ENCODE measurements at regions not wholly inside any gene's neighbourhood (a gene's known extent, or its start where the extent isn't known, plus 50 kb on each side); places are given as distances from the start of the nearest gene placed in this dataset.

- no peak overlapping the region for H3K27ac ChIP-seq
- TF ChIP-seq, protein P1, sequence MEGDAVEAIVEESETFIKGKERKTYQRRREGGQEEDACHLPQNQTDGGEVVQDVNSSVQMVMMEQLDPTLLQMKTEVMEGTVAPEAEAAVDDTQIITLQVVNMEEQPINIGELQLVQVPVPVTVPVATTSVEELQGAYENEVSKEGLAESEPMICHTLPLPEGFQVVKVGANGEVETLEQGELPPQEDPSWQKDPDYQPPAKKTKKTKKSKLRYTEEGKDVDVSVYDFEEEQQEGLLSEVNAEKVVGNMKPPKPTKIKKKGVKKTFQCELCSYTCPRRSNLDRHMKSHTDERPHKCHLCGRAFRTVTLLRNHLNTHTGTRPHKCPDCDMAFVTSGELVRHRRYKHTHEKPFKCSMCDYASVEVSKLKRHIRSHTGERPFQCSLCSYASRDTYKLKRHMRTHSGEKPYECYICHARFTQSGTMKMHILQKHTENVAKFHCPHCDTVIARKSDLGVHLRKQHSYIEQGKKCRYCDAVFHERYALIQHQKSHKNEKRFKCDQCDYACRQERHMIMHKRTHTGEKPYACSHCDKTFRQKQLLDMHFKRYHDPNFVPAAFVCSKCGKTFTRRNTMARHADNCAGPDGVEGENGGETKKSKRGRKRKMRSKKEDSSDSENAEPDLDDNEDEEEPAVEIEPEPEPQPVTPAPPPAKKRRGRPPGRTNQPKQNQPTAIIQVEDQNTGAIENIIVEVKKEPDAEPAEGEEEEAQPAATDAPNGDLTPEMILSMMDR (IDR thresholded peaks at IDR 0.05): no peak
- TF ChIP-seq ZFX (IDR thresholded peaks at IDR 0.05; ENCODE audit: borderline replicate concordance): no peak
Measured at GRCh38 chr11:70570693-70571395, 172.5 kb downstream of the CTTN start.

GRCh38 chr11:70572974-70573260, 174.6 kb downstream of the CTTN start:
- no peak overlapping the region for H3K27ac ChIP-seq
- no peak for TF ChIP-seq ZFX (IDR thresholded peaks at IDR 0.05; ENCODE audit: borderline replicate concordance)
- TF ChIP-seq, protein P1 (IDR thresholded peaks at IDR 0.05): no peak

- no peak overlapping the region for H3K27ac ChIP-seq
- no peak for TF ChIP-seq ZFX (IDR thresholded peaks at IDR 0.05; ENCODE audit: borderline replicate concordance)
- TF ChIP-seq, protein P1 (IDR thresholded peaks at IDR 0.05): no peak
Measured at GRCh38 chr11:70573701-70574151, 175.4 kb downstream of the CTTN start.

DNA sequence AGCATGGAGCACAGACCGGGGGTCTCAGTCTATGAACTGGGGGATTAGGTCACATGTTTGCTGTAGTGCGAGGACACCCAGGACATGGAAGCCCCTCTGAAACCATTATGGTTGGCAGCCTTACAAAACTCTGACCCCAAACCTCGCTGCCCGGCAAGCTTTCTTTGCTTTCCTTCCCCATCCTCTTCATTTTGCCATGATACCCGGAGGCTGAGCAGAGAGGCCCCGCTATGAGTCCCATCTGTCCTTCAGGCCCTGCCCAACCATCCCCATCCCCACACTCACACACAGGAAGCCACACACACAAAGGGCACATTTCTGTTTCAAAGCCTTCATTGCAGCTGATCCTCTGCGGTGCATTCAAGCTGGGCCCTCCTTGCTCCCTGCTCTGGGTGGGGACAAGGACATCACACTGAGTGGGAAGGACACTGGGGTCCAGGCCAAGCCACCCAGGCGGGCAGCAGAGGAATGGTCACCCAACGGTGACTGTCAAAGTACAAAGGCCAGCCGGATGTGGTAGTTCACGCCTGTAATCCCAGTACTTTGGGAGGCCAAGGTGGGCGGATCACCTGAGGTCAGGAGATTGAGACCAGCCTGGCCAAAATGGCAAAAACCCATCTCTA, 176.5 kb downstream of the CTTN start:
- H3K27ac ChIP-seq: no peak overlapping the region
- TF ChIP-seq, protein P1 (IDR thresholded peaks at IDR 0.05): no peak
- TF ChIP-seq ZFX (IDR thresholded peaks at IDR 0.05; ENCODE audit: borderline replicate concordance): no peak

DNA sequence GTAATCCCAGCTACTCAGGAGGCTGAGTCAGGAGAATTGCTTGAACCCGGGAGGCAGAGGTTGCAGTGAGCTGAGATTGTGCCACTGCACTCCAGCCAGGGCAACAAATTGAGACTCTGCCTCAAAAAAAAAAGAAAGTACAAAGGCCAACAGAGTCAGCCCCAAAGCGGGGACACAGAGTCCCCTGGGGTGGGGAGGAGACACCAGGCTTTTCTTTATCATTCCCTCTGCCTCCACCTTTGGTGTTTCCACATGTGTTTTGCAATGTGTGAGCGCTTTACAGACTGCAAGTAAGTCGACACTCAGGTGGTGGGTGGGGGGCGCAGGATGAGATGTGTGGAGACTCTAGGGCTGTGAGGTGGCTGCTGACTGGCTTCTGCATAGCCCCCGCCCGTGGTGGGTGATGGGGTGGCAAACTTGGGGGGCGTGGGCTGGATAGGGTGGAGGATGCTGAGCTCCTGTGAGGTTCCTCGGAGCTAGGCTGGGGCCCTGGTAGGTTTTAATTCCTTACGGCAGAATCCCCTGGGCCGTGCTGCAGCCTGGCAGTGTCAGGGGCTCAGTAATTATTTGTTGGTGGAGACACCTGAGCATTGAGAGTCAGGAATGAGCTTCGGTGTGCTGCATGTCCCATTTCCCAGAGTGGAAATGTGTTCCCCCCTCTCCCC, 177.2 kb downstream of the CTTN start:
- TF ChIP-seq ZFX (IDR thresholded peaks at IDR 0.05; ENCODE audit: borderline replicate concordance): no peak
- TF ChIP-seq, protein P1 (IDR thresholded peaks at IDR 0.05): no peak

GRCh38 chr11:70577258-70577603, 178.9 kb downstream of the CTTN start:
- TF ChIP-seq ZFX (IDR thresholded peaks at IDR 0.05; ENCODE audit: borderline replicate concordance): no peak
- TF ChIP-seq, protein P1 (IDR thresholded peaks at IDR 0.05): no peak
- no peak overlapping the region for H3K27ac ChIP-seq

More for the DNA sequence above, 177.2 kb downstream of the CTTN start:
- H3K27ac ChIP-seq: no peak overlapping the region

DNA sequence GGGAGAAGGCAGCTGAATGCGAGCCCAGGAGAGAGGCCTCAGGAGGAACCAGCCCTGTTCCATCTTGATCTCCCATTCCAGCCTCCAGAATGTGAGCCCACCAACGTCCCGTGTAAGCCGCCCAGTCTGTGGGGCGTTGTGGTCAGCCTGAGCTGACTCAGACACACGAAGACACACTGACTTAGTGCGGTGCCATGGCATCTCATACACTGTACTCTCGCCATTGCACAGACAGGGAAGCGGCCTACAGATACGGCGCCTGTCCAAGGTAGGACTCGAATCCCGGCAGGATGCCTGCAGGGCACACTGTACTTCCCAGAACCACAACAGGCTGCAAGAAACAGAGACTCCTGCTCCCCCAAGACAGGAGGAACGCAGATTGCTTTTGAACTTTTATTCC, 179.6 kb downstream of the CTTN start:
- TF ChIP-seq, protein P1 (IDR thresholded peaks at IDR 0.05): no peak
- no peak for TF ChIP-seq ZFX (IDR thresholded peaks at IDR 0.05; ENCODE audit: borderline replicate concordance)
- no peak overlapping the region for H3K27ac ChIP-seq
